Left hindlimb (tissue), 1 donor: ENCODE measurements at regions not wholly inside any gene's neighbourhood (a gene's known extent, or its start where the extent isn't known, plus 50 kb on each side); places are given as distances from the start of the nearest gene placed in this dataset.
A peak's percentile ranks its signal among the peaks of the same experiment; 100 is the strongest.

Source experiments
- DNase-seq: peaks from one replicate; pipeline ENCODE4 v3.0.0-alpha.2; 2018

GRCh38 chr5:137567226-137567625 is 68.1 kb upstream of the SPOCK1 start:
- no peak for DNase-seq

- DNase-seq, result no peak
Observed at GRCh38 chr5:137566780-137567179, 67.7 kb upstream of the SPOCK1 start.

DNA sequence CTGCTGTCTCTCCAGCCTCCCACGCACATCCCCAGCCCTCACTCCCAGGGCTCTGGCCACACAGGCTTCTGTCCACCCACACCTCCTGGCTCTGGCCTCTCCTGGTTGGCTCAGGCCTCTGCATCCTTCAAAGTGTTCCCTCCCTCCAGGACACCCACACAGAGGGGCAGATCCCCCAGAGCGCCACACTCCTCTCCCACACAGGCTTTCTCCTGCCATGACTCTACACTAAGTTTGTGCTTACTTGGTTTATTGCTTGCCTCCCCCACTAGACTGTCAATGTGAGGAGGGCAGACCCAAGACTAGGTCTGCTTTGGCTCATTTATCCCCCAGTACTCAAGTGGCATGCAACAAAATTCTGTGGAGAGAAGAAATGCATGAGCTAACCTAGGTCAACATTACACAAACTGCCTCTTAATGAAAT is 67.0 kb upstream of the SPOCK1 start:
- DNase-seq, result peak; percentile 41

- DNase-seq, result no peak
Observed at GRCh38 chr5:137565450-137565849, 66.3 kb upstream of the SPOCK1 start.

GRCh38 chr5:137564398-137564961 is 65.4 kb upstream of the SPOCK1 start:
- no peak for DNase-seq

DNA sequence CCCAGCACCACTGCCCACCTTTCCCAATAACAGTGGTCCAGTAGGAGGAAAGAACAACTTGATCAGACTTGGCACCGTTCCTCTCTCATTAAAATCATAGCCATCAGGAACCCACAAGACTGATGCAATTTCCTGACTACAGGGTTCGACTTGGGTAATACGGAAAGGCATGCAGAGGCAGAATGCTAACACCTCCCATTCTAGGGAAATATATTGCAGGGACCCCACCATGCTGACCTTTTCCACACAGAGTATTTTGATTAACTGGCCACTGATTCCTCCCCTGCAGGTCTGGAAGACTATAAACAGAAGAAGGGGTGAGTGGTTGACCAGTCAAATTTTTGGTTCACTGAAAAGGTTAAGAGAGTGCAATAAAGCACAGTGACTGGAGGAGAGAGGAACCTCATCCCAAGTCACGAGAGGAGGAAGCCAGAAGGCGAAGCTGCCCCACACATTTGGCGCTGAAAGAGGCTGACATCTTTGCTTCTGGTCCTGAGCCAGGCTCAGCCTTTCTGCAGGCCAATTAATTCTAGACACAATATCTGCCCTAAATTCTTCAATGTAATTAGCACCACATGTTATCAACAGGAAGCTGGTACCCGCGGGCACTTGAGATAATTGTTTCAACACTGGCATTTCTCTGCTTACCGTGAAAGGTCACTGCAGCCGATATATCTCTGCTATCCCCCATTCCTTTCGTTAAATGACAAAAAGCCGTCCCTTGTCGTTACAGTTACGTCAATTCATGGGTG is 64.7 kb upstream of the SPOCK1 start:
- no peak for DNase-seq

DNA sequence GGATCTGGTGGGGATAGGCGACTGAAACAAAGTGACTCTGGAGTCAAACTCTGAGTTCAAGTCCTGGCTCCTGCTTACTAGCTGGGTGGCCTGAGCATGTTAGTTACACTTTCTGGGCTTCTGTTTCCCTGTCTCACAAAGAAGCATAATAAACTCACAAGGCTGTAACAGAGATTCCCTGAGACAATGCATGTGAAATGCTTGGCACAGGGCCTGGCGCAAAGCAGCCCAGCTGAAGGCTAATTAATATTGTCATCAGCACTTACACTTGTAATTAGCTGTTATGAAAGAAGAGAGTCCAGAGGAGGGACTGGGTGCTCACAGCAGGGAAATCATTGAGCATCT is 64.1 kb upstream of the SPOCK1 start:
- no peak for DNase-seq

DNA sequence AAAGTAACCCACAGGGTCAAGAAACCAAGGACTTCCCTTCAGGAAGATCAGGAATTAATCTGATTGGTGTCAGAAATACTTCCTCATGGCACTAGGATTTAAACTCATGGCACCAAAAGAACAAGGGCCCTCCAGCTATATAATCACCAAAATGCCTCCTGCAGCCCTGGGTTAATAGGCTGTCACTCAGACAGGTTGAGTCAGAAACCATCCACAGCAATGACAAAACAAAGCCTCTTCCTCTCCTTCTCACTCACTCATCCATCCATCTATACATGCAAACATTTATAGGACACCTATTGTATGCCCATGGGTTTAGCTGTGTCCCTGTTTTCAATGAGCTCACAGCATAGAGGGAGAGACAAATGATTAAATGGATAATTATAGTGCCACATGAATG is 62.5 kb upstream of the SPOCK1 start:
- no peak for DNase-seq

DNA sequence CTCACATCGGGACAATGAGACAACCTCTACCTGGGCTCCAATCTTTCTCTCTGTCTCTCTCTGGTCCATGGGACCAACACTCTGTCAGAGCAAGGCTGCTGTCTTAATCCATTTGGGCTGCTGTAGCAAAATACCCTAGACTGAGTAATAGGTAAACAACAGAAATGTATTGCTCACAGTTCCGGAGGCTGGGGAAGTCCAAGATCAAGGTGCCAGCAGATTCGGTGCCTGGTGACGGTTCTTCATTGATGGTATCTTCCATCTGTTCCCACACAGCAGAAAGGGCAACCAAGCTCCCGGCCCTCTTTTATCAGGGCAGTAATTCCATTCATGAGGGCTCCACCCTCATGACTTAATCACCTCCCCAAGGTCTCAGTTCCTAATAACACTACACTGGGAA is 61.3 kb upstream of the SPOCK1 start:
- no peak for DNase-seq
